ENCODE measurements at regions not wholly inside any gene's neighbourhood (a gene's known extent, or its start where the extent isn't known, plus 50 kb on each side); places are given as distances from the start of the nearest gene placed in this dataset.

GRCh38 chr14:58872061-58872460 is 234.3 kb downstream of the DACT1 start:
- Histone ChIP-seq H3K4me3 (ENCODE audit: low read length) (no peak overlapping the region), H3K27me3 (ENCODE audit: control insufficient read depth, insufficient read depth, low read length, poor library complexity, severe bottlenecking) (no peaks in the 10 kb centered on the region), H3K27ac (ENCODE audit: low read depth, low read length) (no peak overlapping the region), H3K4me1 (ENCODE audit: control insufficient read depth, insufficient read depth, low read length) (no peaks in the 10 kb centered on the region), H3K9me3 (ENCODE audit: control insufficient read depth, low read length) (no peaks in the 10 kb centered on the region), H3K9ac (ENCODE audit: extremely low read depth, low read length, poor library complexity, severe bottlenecking) (no peak overlapping the region), H3K36me3 (ENCODE audit: control insufficient read depth, insufficient read depth, low read length) (no peaks in the 10 kb centered on the region)
- Mint-ChIP-seq H3K4me3 (no peak overlapping the region), H3K36me3 (ENCODE audit: low read depth) (no peaks in the 10 kb centered on the region), H3K27me3 (ENCODE audit: insufficient read depth) (no peaks in the 10 kb centered on the region), H3K27ac (no peak overlapping the region), H3K9me3 (no peaks in the 10 kb centered on the region), H3K4me1 (peaks cover 7% of the 10 kb centered on the region)
- no peak for DNase-seq
- TF ChIP-seq CTCF (conservative IDR thresholded peaks at IDR 0.05): no peak
- 89 to 100% methylated on average over 4 to 6 of the region's 6 CpGs for WGBS, 2 experiments (ENCODE audit: insufficient coverage in 1 of 2, insufficient read length in 1 of 2)

GRCh38 chr14:58873228-58873953 is 235.6 kb downstream of the DACT1 start:
- DNase-seq: no peak
- Histone ChIP-seq H3K27ac (ENCODE audit: low read depth, low read length) (no peak overlapping the region), H3K9ac (ENCODE audit: extremely low read depth, low read length, poor library complexity, severe bottlenecking) (no peak overlapping the region), H3K4me1 (ENCODE audit: control insufficient read depth, insufficient read depth, low read length) (no peaks in the 10 kb centered on the region), H3K36me3 (ENCODE audit: control insufficient read depth, insufficient read depth, low read length) (no peaks in the 10 kb centered on the region), H3K9me3 (ENCODE audit: control insufficient read depth, low read length) (no peaks in the 10 kb centered on the region), H3K4me3 (ENCODE audit: low read length) (no peak overlapping the region), H3K27me3 (ENCODE audit: control insufficient read depth, insufficient read depth, low read length, poor library complexity, severe bottlenecking) (no peaks in the 10 kb centered on the region)
- TF ChIP-seq CTCF (conservative IDR thresholded peaks at IDR 0.05): no peak
- H3K4me1 Mint-ChIP-seq: peaks cover 7% of the 10 kb centered on the region
- no peak overlapping the region for H3K27ac Mint-ChIP-seq
- H3K4me3 Mint-ChIP-seq: no peak overlapping the region
- no peaks in the 10 kb centered on the region for H3K27me3 Mint-ChIP-seq (ENCODE audit: insufficient read depth)
- H3K9me3 Mint-ChIP-seq: no peaks in the 10 kb centered on the region
- no peaks in the 10 kb centered on the region for H3K36me3 Mint-ChIP-seq (ENCODE audit: low read depth)
- 93 to 96% methylated on average over 3 to 4 of the region's 5 CpGs for WGBS, 2 experiments (ENCODE audit: insufficient coverage in 1 of 2, insufficient read length in 1 of 2)

- H3K4me1 ChIP-seq (ENCODE audit: control insufficient read depth, insufficient read depth, low read length): no peaks in the 10 kb centered on the region
- H3K36me3 ChIP-seq (ENCODE audit: control insufficient read depth, insufficient read depth, low read length): no peaks in the 10 kb centered on the region
- H3K27ac Mint-ChIP-seq: no peak overlapping the region
- no peak for DNase-seq
- no peaks in the 10 kb centered on the region for H3K9me3 ChIP-seq (ENCODE audit: control insufficient read depth, low read length)
- no peak overlapping the region for H3K4me3 Mint-ChIP-seq
- H3K27me3 ChIP-seq (ENCODE audit: control insufficient read depth, insufficient read depth, low read length, poor library complexity, severe bottlenecking): no peaks in the 10 kb centered on the region
- no peak overlapping the region for H3K4me3 ChIP-seq (ENCODE audit: low read length)
- no peaks in the 10 kb centered on the region for H3K9me3 Mint-ChIP-seq
- H3K27ac ChIP-seq (ENCODE audit: low read depth, low read length): no peak overlapping the region
- 82 to 86% methylated on average over 1 of the region's 1 CpG for WGBS, 2 experiments (ENCODE audit: insufficient coverage in 1 of 2, insufficient read length in 1 of 2)
- H3K27me3 Mint-ChIP-seq (ENCODE audit: insufficient read depth): no peaks in the 10 kb centered on the region
- no peak overlapping the region for H3K9ac ChIP-seq (ENCODE audit: extremely low read depth, low read length, poor library complexity, severe bottlenecking)
- H3K4me1 Mint-ChIP-seq: peaks cover 7% of the 10 kb centered on the region
- no peak for TF ChIP-seq CTCF (conservative IDR thresholded peaks at IDR 0.05)
- H3K36me3 Mint-ChIP-seq (ENCODE audit: low read depth): no peaks in the 10 kb centered on the region
Observed at GRCh38 chr14:58875613-58876012, 237.9 kb downstream of the DACT1 start.

Measured in endodermal cell (in vitro differentiated cells).